HEK293 (cell line): ENCODE measurements at regions not wholly inside any gene's neighbourhood (a gene's known extent, or its start where the extent isn't known, plus 50 kb on each side); places are given as distances from the start of the nearest gene placed in this dataset.

Experiments used
- CTCF ChIP-seq: fragments of 450-650 bp; formaldehyde crosslinking; IDR thresholded peaks from 2 replicates; pipeline ENCODE4 v1.5.1; 2016; ENCODE audit warnings: missing biosample characterization, missing genetic modification characterization
- HOXD13 ChIP-seq: sonication (generic); formaldehyde crosslinking; IDR thresholded peaks from 2 replicates; pipeline ENCODE4 v1.8.0; 2022; ENCODE audit warnings: missing genetic modification reagents, borderline replicate concordance
- REST ChIP-seq: fragments of 450-650 bp; formaldehyde crosslinking; IDR thresholded peaks from 2 replicates; pipeline ENCODE4 v1.5.1; 2016; ENCODE audit warnings: missing biosample characterization, missing genetic modification characterization
- SCRT2 ChIP-seq: fragments of 450-650 bp; formaldehyde crosslinking; IDR thresholded peaks from 2 replicates; pipeline ENCODE4 v1.5.1; 2016; ENCODE audit warnings: missing biosample characterization, missing genetic modification characterization
- TCF7L2 ChIP-seq: IDR thresholded peaks from 2 replicates; pipeline ENCODE4 v1.6.1; 2011; ENCODE audit warnings: low read depth, mild to moderate bottlenecking, inconsistent platforms, low read length, moderate library complexity, borderline replicate concordance
- YY1 ChIP-seq: fragments of 450-650 bp; formaldehyde crosslinking; IDR thresholded peaks from 2 replicates; pipeline ENCODE4 v1.5.1; 2018; ENCODE audit warnings: missing biosample characterization, missing genetic modification characterization
- ZBTB20 ChIP-seq: fragments of 450-650 bp; formaldehyde crosslinking; IDR thresholded peaks from 2 replicates; pipeline ENCODE4 v1.5.1; 2016; ENCODE audit warnings: missing biosample characterization, missing genetic modification characterization
- ZNF121 ChIP-seq: fragments of 450-650 bp; formaldehyde crosslinking; IDR thresholded peaks from 2 replicates; pipeline ENCODE4 v1.5.1; 2016; ENCODE audit warnings: missing biosample characterization, missing genetic modification characterization
- ZNF157 ChIP-seq: fragments of 450-650 bp; formaldehyde crosslinking; IDR thresholded peaks from 2 replicates; pipeline ENCODE4 v1.5.1; 2016; ENCODE audit warnings: missing biosample characterization, missing genetic modification characterization
- ZNF19 ChIP-seq: fragments of 450-650 bp; formaldehyde crosslinking; IDR thresholded peaks from 2 replicates; pipeline ENCODE4; 2016; ENCODE audit warnings: missing biosample characterization, missing genetic modification characterization, low read depth
- ZNF202 ChIP-seq: fragments of 450-650 bp; formaldehyde crosslinking; IDR thresholded peaks from 2 replicates; pipeline ENCODE4 v1.5.1; 2016; ENCODE audit warnings: missing biosample characterization, missing genetic modification characterization, borderline replicate concordance
- ZNF629 ChIP-seq: fragments of 450-650 bp; formaldehyde crosslinking; IDR thresholded peaks from 2 replicates; pipeline ENCODE4 v1.5.1; 2017; ENCODE audit warnings: missing biosample characterization, missing genetic modification characterization
- TF ChIP-seq, protein P1 (sequence below): fragments of 450-650 bp; formaldehyde crosslinking; IDR thresholded peaks from 2 replicates; pipeline ENCODE4 v1.5.1; 2016; ENCODE audit warnings: missing biosample characterization, missing genetic modification characterization

- TF ChIP-seq ZBTB20 (tag by site-specific recombination) (no peak), ZNF157 (tag by site-specific recombination) (no peak), REST (tag by site-specific recombination) (no peak), CTCF (tag by site-specific recombination) (no peak), ZNF629 (tag by site-specific recombination) (no peak), ZNF202 (tag by site-specific recombination) (no peak), ZNF19 (tag by site-specific recombination) (no peak), HOXD13 (CRISPR knock-in tag) (no peak), TCF7L2 (no peak), YY1 (tag by site-specific recombination) (no peak), ZNF121 (tag by site-specific recombination) (no peak), SCRT2 (tag by site-specific recombination) (no peak)
- TF ChIP-seq, protein P1, sequence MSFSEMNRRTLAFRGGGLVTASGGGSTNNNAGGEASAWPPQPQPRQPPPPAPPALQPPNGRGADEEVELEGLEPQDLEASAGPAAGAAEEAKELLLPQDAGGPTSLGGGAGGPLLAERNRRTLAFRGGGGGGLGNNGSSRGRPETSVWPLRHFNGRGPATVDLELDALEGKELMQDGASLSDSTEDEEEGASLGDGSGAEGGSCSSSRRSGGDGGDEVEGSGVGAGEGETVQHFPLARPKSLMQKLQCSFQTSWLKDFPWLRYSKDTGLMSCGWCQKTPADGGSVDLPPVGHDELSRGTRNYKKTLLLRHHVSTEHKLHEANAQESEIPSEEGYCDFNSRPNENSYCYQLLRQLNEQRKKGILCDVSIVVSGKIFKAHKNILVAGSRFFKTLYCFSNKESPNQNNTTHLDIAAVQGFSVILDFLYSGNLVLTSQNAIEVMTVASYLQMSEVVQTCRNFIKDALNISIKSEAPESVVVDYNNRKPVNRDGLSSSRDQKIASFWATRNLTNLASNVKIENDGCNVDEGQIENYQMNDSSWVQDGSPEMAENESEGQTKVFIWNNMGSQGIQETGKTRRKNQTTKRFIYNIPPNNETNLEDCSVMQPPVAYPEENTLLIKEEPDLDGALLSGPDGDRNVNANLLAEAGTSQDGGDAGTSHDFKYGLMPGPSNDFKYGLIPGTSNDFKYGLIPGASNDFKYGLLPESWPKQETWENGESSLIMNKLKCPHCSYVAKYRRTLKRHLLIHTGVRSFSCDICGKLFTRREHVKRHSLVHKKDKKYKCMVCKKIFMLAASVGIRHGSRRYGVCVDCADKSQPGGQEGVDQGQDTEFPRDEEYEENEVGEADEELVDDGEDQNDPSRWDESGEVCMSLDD (tag by site-specific recombination) = no peak
Measured at GRCh38 chr6:77551135-77551534, 87.8 kb upstream of the HTR1B start.
